Cerebellar cortex (tissue), 1 donor: ENCODE measurements at regions not wholly inside any gene's neighbourhood (a gene's known extent, or its start where the extent isn't known, plus 50 kb on each side); places are given as distances from the start of the nearest gene placed in this dataset.
"Not testable (repeated sequence)": the region's sequence is repeated elsewhere in the genome, so short reads cannot be mapped to it uniquely, and the experiment has no call there.

Experiments used
- DNase-seq: peaks from one replicate; pipeline ENCODE4 v3.0.0-alpha.2; 2015; ENCODE audit warnings: low spot score

DNA sequence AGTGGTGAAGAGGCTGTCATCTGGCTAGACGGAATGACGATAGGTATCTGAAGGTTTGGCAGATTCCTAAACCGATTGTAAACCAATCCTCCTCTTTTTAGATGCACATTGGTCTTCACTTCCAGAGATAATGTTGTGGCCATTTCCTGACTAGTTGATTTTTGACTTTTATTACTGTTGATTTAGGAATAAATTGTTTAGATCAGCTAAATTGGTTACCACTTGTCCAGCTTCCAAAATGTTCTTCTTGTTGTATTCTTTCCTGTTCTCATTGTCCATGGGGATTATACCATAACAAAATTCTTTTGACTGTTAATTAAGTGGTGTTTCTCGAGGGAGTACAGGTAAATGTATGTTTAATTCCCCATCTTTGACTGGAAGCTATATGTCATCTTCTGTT lies 119.7 kb downstream of the MACROH2A1 start:
- DNase-seq: no peak

GRCh38 chr5:135276151-135276550 lies 122.9 kb downstream of the MACROH2A1 start:
- DNase-seq: no peak

- DNase-seq: no peak
These were observed 125.8 kb downstream of the MACROH2A1 start for GRCh38 chr5:135273212-135273611.

GRCh38 chr5:135272311-135272805 lies 126.7 kb downstream of the MACROH2A1 start:
- DNase-seq: no peak

DNA sequence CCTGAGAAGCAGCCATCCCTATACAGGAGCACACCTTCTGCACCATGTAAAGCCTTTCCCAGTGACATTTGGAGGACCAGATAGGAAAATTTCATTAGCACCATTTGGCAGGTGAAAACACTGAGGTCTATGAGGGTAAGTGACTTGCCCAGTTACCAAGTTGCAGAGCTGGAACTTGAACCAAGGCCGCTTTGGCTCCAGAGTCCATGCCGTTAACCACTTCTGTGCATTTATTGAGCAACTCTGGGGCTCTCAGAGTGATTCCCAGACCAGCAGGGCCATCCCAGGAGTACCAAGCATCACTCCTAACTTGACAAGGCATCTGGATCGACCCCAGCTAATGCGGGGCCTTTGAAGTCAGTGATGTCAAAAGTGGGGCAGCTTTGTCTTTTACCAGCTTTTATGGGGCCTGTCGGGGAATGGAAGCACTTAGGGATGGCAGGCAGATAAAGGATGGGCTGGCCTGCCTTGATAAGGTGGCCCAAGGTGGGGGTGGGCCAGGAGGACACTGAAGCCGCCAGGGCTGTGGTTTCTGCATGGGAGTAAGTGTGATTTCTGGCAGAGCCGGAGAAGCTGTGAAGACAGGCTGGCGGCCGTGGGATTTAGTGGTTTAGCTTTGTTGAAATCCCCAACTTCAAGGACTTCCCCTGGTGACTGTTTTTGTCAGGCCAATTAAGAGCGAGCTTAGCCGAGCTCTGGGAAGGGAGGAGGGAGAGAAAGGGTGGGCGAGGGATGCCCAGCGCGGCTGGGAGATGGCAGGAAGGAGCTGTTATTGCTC lies 127.3 kb downstream of the MACROH2A1 start:
- DNase-seq: no peak

- DNase-seq: no peak
These were observed 129.1 kb downstream of the MACROH2A1 start for GRCh38 chr5:135269931-135270421.

DNA sequence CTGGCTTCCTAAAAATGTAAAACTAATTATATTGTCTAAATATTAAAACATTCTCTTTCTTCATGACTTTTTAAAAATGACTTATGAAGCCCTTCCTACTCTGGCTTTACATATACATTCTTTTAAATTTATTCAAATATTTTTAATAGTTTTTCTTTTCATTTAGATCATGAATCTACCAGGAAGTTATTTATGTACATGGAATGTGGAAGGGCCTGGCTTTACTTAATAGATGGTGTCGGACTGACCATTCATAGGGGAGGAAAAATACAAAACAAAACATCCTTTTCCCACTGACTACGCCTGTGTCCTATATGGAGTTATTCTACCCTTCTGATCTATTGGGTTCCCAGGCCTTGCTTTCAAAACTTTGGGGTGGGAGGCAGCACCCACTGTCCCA lies 129.8 kb downstream of the MACROH2A1 start:
- no peak for DNase-seq

- no peak for DNase-seq
These were observed 132.1 kb downstream of the MACROH2A1 start for GRCh38 chr5:135266975-135267374.

DNA sequence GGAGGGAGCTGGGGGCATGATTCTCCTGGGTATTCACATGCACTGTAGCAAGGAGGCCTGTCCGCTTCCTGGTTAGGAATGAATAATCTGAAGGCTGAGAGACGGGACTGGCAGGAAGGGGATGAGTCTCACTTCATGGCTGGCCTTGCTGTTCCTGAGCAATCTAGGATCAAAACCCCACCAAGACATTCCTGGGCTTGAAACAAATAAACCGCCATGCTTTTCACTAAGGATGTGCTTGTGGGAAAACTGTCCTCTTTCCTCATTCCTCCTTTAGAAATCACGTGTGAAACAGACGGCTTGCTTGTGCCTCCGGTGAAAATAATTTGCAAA lies 132.8 kb downstream of the MACROH2A1 start:
- no peak for DNase-seq

DNA sequence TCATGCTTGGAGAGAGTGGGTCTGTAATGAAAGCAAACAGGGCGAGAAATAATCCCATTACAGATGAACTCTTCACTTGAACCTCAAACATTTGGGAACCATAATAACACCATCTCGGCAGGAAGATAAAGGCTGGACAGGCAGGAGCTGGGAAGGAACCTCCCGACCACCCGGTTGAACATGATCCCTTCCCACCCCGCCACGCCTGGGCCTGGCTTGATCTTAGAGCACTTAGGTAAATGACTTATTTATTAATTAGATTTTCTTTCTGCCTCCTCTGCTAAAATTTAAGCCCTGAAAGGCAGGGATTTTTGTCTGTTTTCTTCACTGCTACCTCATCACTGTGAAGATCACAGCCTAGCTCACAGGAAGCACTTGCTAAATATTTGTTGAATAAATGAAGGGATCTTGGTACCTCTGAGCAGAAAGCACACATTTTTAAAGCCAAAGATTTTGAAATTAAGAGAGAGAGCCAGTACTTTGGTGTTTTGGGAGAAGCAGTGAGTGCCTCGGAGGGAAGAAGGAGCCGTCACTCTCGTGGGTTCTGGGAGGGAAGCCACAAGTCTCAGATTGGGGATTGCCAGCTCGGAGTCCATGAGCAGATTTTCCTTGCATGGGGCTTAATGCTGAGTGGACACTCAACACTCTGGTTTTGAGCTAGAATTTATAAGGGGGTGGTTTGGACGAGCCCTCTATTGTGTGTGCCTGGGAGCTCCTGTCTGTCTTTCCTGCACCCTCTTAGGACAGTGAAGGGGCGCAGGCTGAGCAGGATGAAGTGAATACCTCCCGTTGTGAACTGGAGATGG lies 133.3 kb downstream of the MACROH2A1 start:
- DNase-seq: no peak

DNA sequence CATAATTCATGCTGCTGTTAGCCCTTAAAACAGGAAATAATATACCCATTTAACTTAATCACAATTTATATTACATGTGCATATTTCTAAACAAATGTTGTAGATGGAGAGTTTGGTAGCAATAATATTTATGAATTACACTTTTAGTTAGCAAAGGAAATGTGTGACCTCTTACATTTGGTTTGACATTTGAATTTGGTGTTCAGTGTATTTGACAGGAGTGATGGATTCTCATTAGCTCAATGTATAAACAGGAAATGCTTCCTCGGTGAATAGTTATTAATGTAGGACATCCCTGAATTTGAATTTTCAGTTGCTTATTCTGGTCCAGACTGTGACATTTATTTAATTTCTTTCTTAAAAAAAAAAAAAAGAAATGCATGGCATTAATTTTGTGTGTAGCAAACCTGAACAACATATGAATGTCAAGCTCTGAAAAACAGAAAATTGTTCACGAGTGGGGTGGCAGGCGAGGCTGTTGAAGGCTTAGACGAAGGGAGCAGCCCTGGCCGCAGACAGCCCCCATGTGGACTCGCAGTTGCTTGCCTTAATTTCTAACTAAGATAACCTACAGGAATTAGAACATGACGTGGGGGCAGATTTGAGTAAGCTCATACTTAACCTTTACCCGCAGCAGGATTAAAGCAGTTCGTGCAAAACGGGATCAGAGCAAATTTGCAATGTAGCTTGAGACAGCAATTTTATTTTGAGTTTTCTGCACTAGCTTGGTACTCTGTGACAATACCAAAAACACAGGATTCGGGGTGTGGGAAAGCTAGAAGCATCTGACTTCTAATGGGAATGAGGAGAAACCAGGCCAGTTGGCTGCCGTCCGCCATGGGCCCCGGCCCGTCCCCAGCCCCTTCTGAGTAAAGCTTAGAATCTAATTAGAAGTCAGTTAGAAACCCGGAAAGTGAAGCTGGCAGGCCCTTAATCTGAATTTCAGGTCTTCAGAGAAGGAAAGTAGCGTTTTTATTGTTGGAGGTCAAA lies 134.3 kb downstream of the MACROH2A1 start:
- no peak for DNase-seq

DNA sequence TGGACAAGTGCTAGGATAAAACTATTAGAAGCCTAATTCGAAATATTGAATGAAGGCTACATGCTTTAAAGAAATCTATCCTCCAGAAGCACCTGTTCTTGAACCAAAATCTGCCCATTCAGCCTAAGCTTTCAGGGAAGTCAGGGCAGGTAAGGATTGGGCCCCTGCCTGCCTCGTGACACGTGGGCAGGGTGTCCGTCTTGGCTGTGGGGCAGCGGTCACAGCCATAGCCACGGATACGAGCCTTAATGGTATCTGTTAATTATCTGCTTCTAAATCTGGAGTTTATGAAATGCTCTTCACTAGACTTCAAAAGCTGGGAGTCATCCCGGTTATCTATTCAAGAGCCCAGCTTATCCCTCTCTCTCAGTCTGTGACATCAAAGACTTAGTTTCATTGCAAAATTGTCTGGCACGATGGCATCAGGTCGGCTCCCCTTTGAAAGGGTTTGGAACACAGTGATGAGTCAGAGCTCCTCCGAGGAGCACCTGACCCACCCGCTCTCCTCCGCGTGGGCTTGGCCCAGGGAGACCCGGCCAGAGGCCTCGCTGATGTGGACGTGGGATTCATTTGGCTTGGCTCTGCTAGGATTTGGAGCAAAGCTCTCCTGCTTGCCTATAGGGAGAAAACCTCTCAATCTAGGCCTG lies 135.9 kb downstream of the MACROH2A1 start:
- DNase-seq: no peak

DNA sequence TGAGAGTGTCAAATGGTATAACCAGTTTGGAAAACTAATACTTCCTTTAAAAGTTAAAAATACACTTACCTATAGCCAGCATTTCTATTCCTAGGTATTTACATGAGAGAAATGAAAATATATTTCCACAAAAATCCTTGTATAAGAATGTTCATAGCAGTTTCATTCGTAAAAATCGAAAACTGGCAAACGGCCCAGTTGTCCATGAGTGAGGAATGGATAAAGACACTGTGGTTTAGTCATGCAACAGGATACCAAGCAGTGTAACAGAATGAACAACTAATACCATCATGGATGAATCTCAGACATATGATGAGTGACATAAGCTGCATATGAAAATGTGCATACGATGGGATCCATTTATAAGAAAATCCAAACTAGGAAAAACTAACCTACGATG lies 136.7 kb downstream of the MACROH2A1 start:
- DNase-seq: no peak

DNA sequence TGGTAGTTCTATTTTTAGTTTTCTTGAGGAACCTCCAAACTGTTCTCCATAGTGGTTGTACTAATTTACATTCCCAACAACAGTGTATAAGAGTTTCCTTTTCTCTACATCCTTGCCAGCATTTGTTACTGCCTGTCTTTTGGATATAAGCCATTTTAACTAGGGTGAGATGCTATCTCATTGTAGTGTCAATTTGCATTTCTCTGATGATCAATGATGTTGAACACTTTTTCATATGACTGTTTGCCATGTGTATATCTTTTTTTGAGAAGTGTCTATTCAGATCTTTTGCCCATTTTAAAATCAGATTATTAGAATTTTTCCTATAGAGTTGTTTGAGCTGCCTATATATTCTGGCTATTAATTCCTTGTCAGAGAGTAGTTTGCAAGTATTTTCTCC lies 138.9 kb downstream of the MACROH2A1 start:
- not testable (repeated sequence) for DNase-seq

DNA sequence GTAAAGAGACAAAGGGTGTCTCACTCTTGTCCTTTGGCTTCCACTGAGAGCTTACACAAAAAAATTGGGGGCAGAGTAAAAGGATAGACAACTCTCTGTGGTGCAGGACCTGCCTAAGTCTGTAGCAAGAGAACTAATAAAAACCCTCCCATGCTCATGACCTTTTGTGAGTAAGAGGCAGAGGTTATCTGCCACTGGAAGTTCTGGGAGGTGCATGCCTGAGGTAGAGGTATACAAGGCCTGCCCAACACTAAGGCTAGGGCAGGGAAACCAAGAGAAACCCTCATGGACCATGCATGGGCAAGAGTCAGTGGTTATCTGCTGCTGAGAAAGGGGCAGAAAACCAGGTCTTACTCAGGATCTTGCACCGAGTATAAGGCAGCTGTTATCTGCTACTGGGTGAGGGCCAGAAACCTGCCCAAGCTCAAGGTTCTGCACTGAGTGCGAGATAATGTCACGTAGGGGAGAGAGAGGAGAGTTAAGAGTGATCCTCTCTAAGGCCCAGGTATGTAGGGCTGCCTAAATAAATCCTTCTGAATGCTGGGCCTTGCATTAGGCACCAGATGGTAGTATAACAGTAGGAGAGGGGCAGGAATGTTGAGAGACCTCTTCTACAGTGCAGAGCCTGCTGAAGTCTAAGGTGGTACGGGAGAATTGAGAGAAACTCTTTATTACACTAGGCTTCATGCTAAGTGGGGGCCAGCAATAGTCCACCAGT lies 143.4 kb downstream of the MACROH2A1 start:
- no peak for DNase-seq

- no peak for DNase-seq
These were observed 144.8 kb downstream of the MACROH2A1 start for GRCh38 chr5:135254183-135254582.

GRCh38 chr5:135253601-135254178 lies 145.3 kb downstream of the MACROH2A1 start:
- DNase-seq: no peak

- no peak for DNase-seq
These were observed 147.9 kb downstream of the MACROH2A1 start for GRCh38 chr5:135251093-135251492.

- DNase-seq: no peak
These were observed 148.4 kb downstream of the MACROH2A1 start for GRCh38 chr5:135250671-135251070.

DNA sequence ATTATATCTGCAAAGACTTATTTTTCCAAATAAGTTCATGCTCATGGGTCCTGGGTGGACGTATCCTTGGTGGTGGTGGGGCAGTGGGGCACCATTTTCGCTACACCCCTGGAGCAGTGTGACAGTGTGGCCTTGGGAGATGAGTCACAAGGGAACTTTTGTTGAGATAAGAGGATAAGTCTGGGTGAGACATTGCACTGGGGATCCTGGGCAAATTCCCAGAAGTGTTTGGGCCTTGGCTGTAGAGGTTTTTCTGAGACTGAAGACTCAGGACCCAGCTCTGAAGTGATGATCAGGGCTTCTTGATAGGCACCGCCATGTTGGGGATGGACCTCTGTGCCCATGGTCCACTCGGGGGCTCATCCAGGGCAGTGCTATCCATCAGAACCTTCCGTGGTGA lies 149.4 kb downstream of the MACROH2A1 start:
- no peak for DNase-seq
